Vagina (tissue), 2 donors: ENCODE measurements at regions not wholly inside any gene's neighbourhood (a gene's known extent, or its start where the extent isn't known, plus 50 kb on each side); places are given as distances from the start of the nearest gene placed in this dataset.

Experiments
- POLR2A ChIP-seq, 2 donors: fragments of 450-650 bp; IDR thresholded peaks; one replicate each; pipeline ENCODE4 v1.6.1; 2017; ENCODE audit warnings: antibody characterized with exemption in 2 of 2, mild to moderate bottlenecking in 2 of 2, moderate library complexity in 2 of 2
- POLR2AphosphoS5 ChIP-seq, 2 donors: sonication (generic); formaldehyde crosslinking; IDR thresholded peaks; one replicate each; pipeline ENCODE4 v1.9.0; 2017; ENCODE audit warnings: antibody characterized with exemption in 2 of 2, mild to moderate bottlenecking in 2 of 2, low read depth in 1 of 2; ENCODE audit not compliant: insufficient read depth in 1 of 2
- TF ChIP-seq, protein P1 (sequence below), 3 experiments: fragments of 450-650 bp in 2 of 3; fragments of 200-600 bp in 1 of 3; sonication (generic) in 1 of 3; IDR thresholded peaks; one replicate each; pipeline ENCODE4 v1.5.1; 2017 to 2019; ENCODE audit warnings: antibody characterized with exemption in 3 of 3, mild to moderate bottlenecking in 2 of 3, moderate library complexity in 2 of 3

DNA sequence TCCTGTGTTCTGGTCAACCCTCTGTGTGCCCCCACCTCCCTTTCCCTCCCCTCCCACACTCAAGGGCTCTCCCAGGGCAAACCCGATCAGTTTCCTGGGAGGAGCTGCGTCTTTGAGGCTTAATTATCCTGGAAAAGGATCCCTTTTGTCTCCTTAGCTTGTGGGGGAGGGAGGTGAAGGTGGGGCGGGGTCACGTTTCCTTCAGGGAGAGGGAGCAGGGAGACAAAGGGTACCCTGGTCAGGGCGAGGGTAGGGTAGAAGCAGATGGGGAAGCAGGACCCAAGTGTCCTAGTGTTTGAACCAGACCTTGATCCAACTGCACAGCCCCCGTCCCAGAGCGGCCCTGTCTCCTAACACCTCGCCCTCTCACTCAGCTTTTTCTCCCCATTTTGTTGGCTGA, 90.1 kb downstream of the HIF1AN start:
- TF ChIP-seq, protein P1, sequence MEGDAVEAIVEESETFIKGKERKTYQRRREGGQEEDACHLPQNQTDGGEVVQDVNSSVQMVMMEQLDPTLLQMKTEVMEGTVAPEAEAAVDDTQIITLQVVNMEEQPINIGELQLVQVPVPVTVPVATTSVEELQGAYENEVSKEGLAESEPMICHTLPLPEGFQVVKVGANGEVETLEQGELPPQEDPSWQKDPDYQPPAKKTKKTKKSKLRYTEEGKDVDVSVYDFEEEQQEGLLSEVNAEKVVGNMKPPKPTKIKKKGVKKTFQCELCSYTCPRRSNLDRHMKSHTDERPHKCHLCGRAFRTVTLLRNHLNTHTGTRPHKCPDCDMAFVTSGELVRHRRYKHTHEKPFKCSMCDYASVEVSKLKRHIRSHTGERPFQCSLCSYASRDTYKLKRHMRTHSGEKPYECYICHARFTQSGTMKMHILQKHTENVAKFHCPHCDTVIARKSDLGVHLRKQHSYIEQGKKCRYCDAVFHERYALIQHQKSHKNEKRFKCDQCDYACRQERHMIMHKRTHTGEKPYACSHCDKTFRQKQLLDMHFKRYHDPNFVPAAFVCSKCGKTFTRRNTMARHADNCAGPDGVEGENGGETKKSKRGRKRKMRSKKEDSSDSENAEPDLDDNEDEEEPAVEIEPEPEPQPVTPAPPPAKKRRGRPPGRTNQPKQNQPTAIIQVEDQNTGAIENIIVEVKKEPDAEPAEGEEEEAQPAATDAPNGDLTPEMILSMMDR (IDR thresholded peaks at IDR 0.05) = no peak
- TF ChIP-seq POLR2A (IDR thresholded peaks at IDR 0.05) (no peak), POLR2AphosphoS5 (IDR thresholded peaks at IDR 0.05; ENCODE audit: insufficient read depth in 1 of 2, low read depth in 1 of 2) (no peak)
